Adrenal gland (tissue), 9 donors: ENCODE measurements at regions not wholly inside any gene's neighbourhood (a gene's known extent, or its start where the extent isn't known, plus 50 kb on each side); places are given as distances from the start of the nearest gene placed in this dataset.

Source experiments
- DNase-seq, 7 donors: peaks; one replicate each; pipeline ENCODE4 v3.0.0-alpha.2; 2019 to 2020
- H3K27ac ChIP-seq, 5 donors: fragments of 200-600 bp; sonication (generic) in 4 of 5; 1 replicate in 3 of 5; 2 replicates in 2 of 5; pipeline versions ENCODE4 v1.5.1 to v1.8.0; 2016 to 2020; ENCODE audit warnings: mild to moderate bottlenecking in 1 of 5
- H3K27me3 ChIP-seq: fragments of 200-600 bp; 2 replicates; pipeline ENCODE4 v1.8.0; 2021
- H3K36me3 ChIP-seq, 2 donors: fragments of 200-600 bp; replicated peaks in 1 of 2; 1 replicate in 1 of 2; 2 replicates in 1 of 2; pipeline versions ENCODE4 v1.5.1 to v1.8.0; 2018 to 2022
- H3K4me1 ChIP-seq, 2 donors: fragments of 200-600 bp; replicated peaks in 1 of 2; 1 replicate in 1 of 2; 2 replicates in 1 of 2; pipeline versions ENCODE4 v1.5.1 to v1.8.0; 2018 to 2021
- H3K4me3 ChIP-seq, 4 donors: fragments of 200-600 bp; sonication (generic) in 3 of 4; one replicate each; pipeline ENCODE4 v1.5.1; 2016 to 2018
- H3K9me3 ChIP-seq, 3 donors: fragments of 200-600 bp; sonication (generic) in 1 of 3; replicated peaks in 1 of 3; 1 replicate in 2 of 3; 2 replicates in 1 of 3; pipeline versions ENCODE4 v1.5.1 to v1.8.0; 2016 to 2021
- POLR2A ChIP-seq, 2 donors: fragments of 450-650 bp; IDR thresholded peaks; one replicate each; pipeline ENCODE4 v1.6.1; 2017; ENCODE audit warnings: antibody characterized with exemption in 2 of 2, mild to moderate bottlenecking in 2 of 2, moderate library complexity in 1 of 2
- WGBS, 4 donors: extraction: QIAGEN DNeasy Blood & Tissue Kit in 2 of 4; methylation state at CpG; one replicate each; pipeline versions ENCODE4 v1.1.5 to v1.1.7; 2013 to 2017; 5-methylcytosine and 5-hydroxymethylcytosine counted together
- intact Hi-C, 2 donors: fragments of 100-400 bp; cut with DNase I; formaldehyde crosslinking; loops; one replicate each; pipeline versions ENCODE4 v1.14.1 to v1.15.0; 2022 to 2023
- TF ChIP-seq, protein P1 (sequence below), 6 experiments: fragments of 450-650 bp in 4 of 6; fragments of 200-600 bp in 2 of 6; sonication (generic) in 1 of 6; IDR thresholded peaks; 1 replicate in 5 of 6; 2 replicates in 1 of 6; pipeline versions ENCODE4 v1.5.1 to v1.8.0; 2016 to 2021; ENCODE audit warnings: antibody characterized with exemption in 6 of 6, mild to moderate bottlenecking in 2 of 6, moderate library complexity in 1 of 6
- donor health status: healthy with polysubstance abuse.
- donor health status: Bipolar disorder and iron deficiency.
- donor health status: DM: yes; HTN: yes; CAD: no.
- donor health status: DM: no; HTN: no; CAD: no.
- donor health status: DM: no; HTN: no; CAD: no.

DNA sequence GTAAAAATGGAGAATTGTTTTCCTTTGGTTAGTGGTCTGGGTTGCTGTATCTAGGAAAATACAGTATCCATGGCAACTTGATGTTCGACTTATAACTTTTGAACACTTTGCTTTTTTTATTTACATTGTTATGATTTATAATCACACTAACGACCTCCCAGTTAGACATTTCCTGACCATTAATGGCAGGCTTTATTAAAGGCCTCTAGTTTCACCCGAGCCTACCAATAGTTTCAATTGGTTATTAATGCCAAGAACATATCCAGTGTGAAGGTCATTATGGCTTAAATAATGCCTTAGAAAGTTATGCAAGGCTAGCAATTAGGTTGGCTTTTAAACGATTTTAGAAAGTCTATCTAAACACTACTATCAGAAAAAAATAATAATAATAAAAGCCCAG is 452.0 kb downstream of the DMRTA1 start:
- TF ChIP-seq POLR2A (IDR thresholded peaks at IDR 0.05), result no peak
- TF ChIP-seq, protein P1, sequence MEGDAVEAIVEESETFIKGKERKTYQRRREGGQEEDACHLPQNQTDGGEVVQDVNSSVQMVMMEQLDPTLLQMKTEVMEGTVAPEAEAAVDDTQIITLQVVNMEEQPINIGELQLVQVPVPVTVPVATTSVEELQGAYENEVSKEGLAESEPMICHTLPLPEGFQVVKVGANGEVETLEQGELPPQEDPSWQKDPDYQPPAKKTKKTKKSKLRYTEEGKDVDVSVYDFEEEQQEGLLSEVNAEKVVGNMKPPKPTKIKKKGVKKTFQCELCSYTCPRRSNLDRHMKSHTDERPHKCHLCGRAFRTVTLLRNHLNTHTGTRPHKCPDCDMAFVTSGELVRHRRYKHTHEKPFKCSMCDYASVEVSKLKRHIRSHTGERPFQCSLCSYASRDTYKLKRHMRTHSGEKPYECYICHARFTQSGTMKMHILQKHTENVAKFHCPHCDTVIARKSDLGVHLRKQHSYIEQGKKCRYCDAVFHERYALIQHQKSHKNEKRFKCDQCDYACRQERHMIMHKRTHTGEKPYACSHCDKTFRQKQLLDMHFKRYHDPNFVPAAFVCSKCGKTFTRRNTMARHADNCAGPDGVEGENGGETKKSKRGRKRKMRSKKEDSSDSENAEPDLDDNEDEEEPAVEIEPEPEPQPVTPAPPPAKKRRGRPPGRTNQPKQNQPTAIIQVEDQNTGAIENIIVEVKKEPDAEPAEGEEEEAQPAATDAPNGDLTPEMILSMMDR (IDR thresholded peaks at IDR 0.05), result no peak
- Histone ChIP-seq H3K27ac (no peak overlapping the region), H3K27me3 (no peaks in the 10 kb centered on the region), H3K36me3 (no peaks in the 10 kb centered on the region), H3K4me3 (no peak overlapping the region), H3K9me3 (no peaks in the 10 kb centered on the region), H3K4me1 (no peaks in the 10 kb centered on the region)
- 31 to 43% (median 37%) methylated on average over 4 of the region's 4 CpGs for WGBS, 4 donors
- intact Hi-C loops, result no loop called here
- DNase-seq, result no peak

DNA sequence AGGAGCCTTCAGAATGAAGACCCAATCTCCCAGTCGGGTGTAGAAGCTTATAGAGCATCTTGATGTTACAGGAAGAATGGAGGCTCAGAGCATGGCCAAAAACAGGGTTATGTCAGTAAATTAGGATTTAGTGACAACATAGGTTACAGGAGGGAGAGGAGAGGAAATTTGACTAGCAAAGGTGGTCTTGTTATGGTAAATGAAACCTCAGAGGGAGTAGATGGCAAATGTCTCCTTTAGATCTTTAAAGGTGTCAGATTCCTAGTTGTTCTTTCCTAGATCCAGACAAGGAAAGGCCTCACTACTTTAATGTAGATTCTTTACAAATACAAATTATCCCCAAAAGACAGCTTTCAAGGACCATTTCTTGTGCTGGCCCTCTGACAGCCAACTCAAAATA is 465.0 kb downstream of the DMRTA1 start:
- H3K9me3 ChIP-seq, result no peaks in the 10 kb centered on the region
- H3K27ac ChIP-seq, result no peak overlapping the region
- H3K4me3 ChIP-seq, result no peak overlapping the region
- TF ChIP-seq POLR2A (IDR thresholded peaks at IDR 0.05), result no peak
- TF ChIP-seq, protein P1 (IDR thresholded peaks at IDR 0.05), result no peak
- H3K36me3 ChIP-seq, result no peaks in the 10 kb centered on the region
- intact Hi-C loops, result no loop called here
- WGBS, 4 donors, result 42 to 52% (median 45%) methylated on average over 1 of the region's 1 CpG
- H3K4me1 ChIP-seq, result no peaks in the 10 kb centered on the region
- H3K27me3 ChIP-seq, result no peaks in the 10 kb centered on the region
- no peak for DNase-seq

DNA sequence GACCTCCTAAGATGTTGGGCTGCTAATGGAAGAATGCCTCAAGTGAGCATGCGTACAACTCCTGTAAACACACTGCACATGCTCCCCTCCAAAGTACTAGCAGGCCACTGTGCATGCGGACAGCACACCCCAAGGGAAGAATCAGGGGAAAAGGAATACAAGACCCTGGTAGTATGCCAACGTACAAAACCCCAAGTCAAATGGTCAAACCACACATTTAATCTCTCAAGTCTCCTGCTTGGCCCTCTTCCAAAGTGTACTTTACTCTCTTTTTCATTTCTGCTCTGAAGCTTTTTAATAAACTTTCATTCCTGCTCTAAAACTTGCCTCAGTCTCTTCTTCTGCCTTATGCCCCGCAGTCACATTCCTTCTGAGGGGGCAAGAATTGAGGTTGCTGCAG is 466.4 kb downstream of the DMRTA1 start:
- Histone ChIP-seq H3K9me3 (no peaks in the 10 kb centered on the region), H3K27ac (no peak overlapping the region), H3K36me3 (no peaks in the 10 kb centered on the region), H3K4me3 (no peak overlapping the region), H3K27me3 (no peaks in the 10 kb centered on the region), H3K4me1 (no peaks in the 10 kb centered on the region)
- no peak for DNase-seq
- WGBS, 4 donors, result 54 to 68% (median 67%) methylated on average over 4 of the region's 4 CpGs
- no peak for TF ChIP-seq POLR2A (IDR thresholded peaks at IDR 0.05)
- TF ChIP-seq, protein P1 (IDR thresholded peaks at IDR 0.05), result no peak
- intact Hi-C loops, result no loop called here

DNA sequence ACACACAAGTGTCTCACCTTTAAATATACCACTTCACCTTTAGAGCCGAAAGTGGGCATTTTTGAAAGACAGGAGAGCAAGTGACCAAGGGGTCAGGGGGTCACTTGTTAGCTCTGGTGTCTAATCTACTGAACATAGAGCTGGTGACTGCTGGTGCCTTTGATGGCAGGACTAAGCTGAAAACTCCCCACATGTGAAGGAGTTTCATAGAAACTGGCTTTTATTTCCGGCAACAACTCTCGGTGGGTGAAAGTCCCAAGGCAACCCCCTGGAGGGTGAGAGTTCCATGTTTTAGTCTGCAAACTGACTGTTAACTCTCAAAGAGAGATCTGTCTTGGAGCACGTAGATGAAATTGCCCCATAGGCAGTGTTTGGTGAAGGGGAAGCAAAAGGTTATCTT is 466.9 kb downstream of the DMRTA1 start:
- TF ChIP-seq, protein P1 (IDR thresholded peaks at IDR 0.05), result no peak
- TF ChIP-seq POLR2A (IDR thresholded peaks at IDR 0.05), result no peak
- 44 to 64% (median 52%) methylated on average over 4 of the region's 4 CpGs for WGBS, 4 donors

More for the DNA sequence above, 466.9 kb downstream of the DMRTA1 start:
- H3K27ac ChIP-seq, result no peak overlapping the region
- H3K36me3 ChIP-seq, result no peaks in the 10 kb centered on the region
- H3K4me3 ChIP-seq, result no peak overlapping the region
- H3K4me1 ChIP-seq, result no peaks in the 10 kb centered on the region
- DNase-seq, result no peak
- intact Hi-C loops, result no loop called here
- H3K9me3 ChIP-seq, result no peaks in the 10 kb centered on the region
- H3K27me3 ChIP-seq, result no peaks in the 10 kb centered on the region
